Embryonic facial prominence (tissue), 1 donor: ENCODE measurements at regions not wholly inside any gene's neighbourhood (a gene's known extent, or its start where the extent isn't known, plus 50 kb on each side); places are given as distances from the start of the nearest gene placed in this dataset.

Experiments
- DNase-seq: peaks from one replicate; pipeline ENCODE4 v3.0.0-alpha.2; 2016; ENCODE audit errors: extremely low spot score

DNA sequence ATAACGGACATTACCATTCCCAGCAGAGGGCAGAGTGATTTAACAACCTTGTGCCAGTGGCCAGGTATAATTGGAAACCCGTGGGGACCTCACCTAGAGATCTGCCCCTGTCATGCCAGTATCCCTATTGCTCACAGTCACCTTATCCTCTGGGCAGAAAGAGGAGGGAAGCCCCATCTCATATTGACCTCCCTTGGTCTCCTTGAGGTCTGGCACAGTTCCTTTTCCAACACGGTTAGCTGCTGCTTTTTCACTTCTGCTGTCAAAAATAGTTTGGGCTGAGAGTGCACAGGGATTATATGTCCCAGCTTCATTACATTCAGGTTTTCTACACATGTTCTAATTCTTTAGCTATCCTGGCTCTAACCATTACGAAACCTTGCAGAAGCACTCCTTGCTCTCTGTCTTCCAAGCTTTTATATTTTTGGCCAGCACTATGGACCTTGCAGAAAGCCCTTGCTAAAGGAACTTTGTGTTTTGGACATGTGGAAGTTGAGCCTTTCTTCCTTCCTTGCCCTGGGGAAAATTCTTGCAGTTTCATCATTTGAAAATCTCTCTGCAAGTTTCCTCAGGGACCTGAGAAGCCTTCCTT lies 111.7 kb upstream of the MIS18BP1 start:
- DNase-seq, result no peak

- no peak for DNase-seq
Measured at GRCh38 chr14:45362505-45362904, 109.5 kb upstream of the MIS18BP1 start.

DNA sequence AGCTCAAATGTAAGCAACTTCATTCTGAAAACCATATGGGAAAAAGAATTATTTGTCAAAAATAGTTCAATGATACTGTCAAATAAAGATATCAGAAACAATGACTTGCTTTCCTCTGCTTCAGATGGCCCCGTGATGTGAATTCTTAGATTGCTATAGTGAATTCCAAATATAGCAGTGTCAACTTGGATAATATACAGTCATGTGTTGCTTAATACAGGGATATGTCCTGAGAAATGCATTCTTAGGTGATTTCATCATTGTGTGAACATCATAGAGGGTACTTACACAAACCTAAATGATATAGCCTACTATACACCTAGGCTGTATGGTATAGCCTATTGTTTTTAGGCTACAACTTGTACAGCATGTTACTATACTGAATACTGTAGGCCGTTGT lies 108.7 kb upstream of the MIS18BP1 start:
- DNase-seq, result no peak

DNA sequence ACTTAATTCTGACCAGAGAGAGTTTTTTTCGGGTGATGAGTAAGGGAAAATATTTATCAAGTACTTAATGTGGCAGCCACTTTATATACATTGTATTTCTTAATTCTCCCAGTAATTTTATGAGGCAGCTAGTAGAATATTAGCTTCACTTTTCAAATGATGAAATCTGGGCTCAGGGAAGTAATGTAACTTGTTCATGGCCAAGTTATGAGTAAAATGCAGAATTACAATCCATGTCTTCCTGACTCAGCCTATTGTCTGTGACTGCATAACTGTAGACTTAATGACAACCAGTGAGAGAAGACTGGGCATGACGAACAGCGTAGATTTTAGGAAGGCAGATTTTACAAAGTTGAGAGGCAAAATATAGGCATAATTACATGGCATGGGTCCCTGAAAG lies 106.7 kb upstream of the MIS18BP1 start:
- no peak for DNase-seq

DNA sequence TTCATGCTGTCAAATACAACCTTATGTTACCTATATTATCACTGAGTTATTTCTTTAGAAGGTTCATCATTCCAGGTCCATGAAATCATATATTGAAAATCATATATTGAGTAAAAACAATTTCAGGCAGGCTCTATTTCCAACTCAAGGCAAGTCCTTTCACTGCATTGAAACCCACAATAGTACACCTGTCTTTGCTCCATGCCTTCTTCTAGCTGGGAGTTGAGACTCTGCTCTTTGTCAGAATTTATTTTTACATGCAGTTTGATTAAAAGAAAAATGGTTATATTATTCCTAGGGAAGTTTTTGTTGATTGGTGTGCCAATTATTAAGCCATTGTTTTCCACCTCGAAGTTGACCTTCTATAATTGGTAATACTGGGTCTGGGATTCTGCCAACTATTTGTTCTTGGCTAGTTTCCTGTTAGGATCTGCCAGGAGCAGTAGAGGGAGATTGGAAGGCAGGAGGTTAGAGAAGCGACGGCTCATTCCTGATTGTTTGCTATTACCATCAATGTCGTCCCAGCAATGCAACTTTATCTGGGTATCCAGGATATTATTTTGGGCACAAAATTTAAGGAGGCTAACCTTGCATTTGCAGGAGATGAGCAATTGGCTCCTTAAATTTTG lies 79.5 kb upstream of the MIS18BP1 start:
- DNase-seq, result no peak

GRCh38 chr14:45308745-45309397 lies 55.9 kb upstream of the MIS18BP1 start:
- DNase-seq, result no peak
